Endodermal cell (in vitro differentiated cells): ENCODE measurements at regions not wholly inside any gene's neighbourhood (a gene's known extent, or its start where the extent isn't known, plus 50 kb on each side); places are given as distances from the start of the nearest gene placed in this dataset.

ENCODE experiments used
- DNase-seq: peaks from one replicate; pipeline ENCODE4 v3.0.0-alpha.2; 2017
- H3K27ac ChIP-seq: 2 replicates; pipeline ENCODE4 v1.5.1; 2013; ENCODE audit warnings: mild to moderate bottlenecking, low read depth, low read length, moderate library complexity
- H3K27me3 ChIP-seq: 2 replicates; pipeline ENCODE4 v1.6.1; 2013; ENCODE audit warnings: mild to moderate bottlenecking, low read length, moderate library complexity; ENCODE audit not compliant: insufficient read depth, control insufficient read depth, poor library complexity, severe bottlenecking
- H3K36me3 ChIP-seq: 2 replicates; pipeline ENCODE4 v1.7.0; 2013; ENCODE audit warnings: mild to moderate bottlenecking, low read length, moderate library complexity; ENCODE audit not compliant: control insufficient read depth, insufficient read depth
- H3K4me1 ChIP-seq: one replicate; pipeline ENCODE4 v1.7.0; 2013; ENCODE audit warnings: low read length; ENCODE audit not compliant: control insufficient read depth, insufficient read depth
- H3K4me3 ChIP-seq: 2 replicates; pipeline ENCODE4 v1.5.1; 2013; ENCODE audit warnings: mild to moderate bottlenecking, low read length, moderate library complexity
- H3K9ac ChIP-seq: 2 replicates; pipeline ENCODE4 v1.6.1; 2013; ENCODE audit warnings: mild to moderate bottlenecking, low read length, moderate library complexity; ENCODE audit not compliant: poor library complexity, severe bottlenecking; ENCODE audit errors: extremely low read depth
- H3K9me3 ChIP-seq: 2 replicates; pipeline ENCODE4 v1.6.1; 2013; ENCODE audit warnings: mild to moderate bottlenecking, low read length, moderate library complexity; ENCODE audit not compliant: control insufficient read depth
- H3K27ac Mint-ChIP-seq: 2 replicates; pipeline ENCODE4 v1.8.0; 2020; ENCODE audit warnings: mixed read lengths
- H3K27me3 Mint-ChIP-seq: 2 replicates; pipeline ENCODE4 v1.8.0; 2021; ENCODE audit warnings: mild to moderate bottlenecking, mixed read lengths; ENCODE audit not compliant: insufficient read depth
- H3K36me3 Mint-ChIP-seq: 2 replicates; pipeline ENCODE4 v1.8.0; 2020; ENCODE audit warnings: low read depth, mixed read lengths
- H3K4me1 Mint-ChIP-seq: 2 replicates; pipeline ENCODE4 v1.8.0; 2020; ENCODE audit warnings: mixed read lengths
- H3K4me3 Mint-ChIP-seq: 2 replicates; pipeline ENCODE4 v1.8.0; 2020; ENCODE audit warnings: mild to moderate bottlenecking, moderate library complexity, mixed read lengths
- H3K9me3 Mint-ChIP-seq: 2 replicates; pipeline ENCODE4 v1.8.0; 2020; ENCODE audit warnings: mild to moderate bottlenecking, mixed read lengths
- WGBS, 2 experiments: methylation state at CpG; one replicate each; pipeline versions ENCODE4 v1.1.5 to v1.1.7; 2013; ENCODE audit warnings: missing lambda C conversion rate in 2 of 2, mixed read lengths in 1 of 2; ENCODE audit not compliant: insufficient coverage in 1 of 2, insufficient read length in 1 of 2; 5-methylcytosine and 5-hydroxymethylcytosine counted together
- TF ChIP-seq, protein P1 (sequence below): fragments of 200-600 bp; sonication (generic); conservative IDR thresholded peaks from 2 replicates; pipeline ENCODE4 v1.5.0; 2021; ENCODE audit warnings: antibody characterized with exemption, mild to moderate bottlenecking

DNA sequence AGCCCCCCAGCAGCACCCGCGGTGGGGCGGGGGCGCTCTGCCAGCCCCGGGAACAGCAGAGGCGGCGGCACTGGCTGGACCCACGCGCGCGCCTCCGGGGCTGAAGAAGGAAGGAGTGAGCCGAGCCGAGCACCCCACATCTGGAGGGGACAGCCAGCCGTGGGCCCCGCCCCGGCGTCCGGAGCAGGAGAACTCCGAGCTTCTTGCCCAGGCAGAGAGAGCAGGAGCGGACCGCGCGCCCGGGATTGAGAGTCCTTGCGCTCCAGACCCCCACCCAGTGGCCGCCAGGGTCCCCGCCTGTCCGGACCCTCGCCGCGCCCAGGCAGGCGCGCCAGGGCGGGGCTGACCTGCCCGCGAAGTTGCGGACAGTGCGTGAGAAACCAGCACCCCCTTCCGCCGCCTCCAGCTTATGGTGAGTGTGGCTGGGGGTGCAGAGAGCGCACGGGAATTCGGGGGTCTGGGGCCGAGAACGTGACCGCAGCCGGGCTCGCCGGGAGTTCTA is 921.9 kb upstream of the EEF2KMT start:
- H3K27ac Mint-ChIP-seq, result no peak overlapping the region
- WGBS, 2 experiments, result 0% methylated on average over 11 to 50 of the region's 50 CpGs
- H3K36me3 Mint-ChIP-seq, result no peaks in the 10 kb centered on the region
- no peak overlapping the region for H3K9ac ChIP-seq
- H3K4me3 ChIP-seq, result peak overlapping the region; percentile 77
- peaks cover 3% of the 10 kb centered on the region for H3K4me1 Mint-ChIP-seq
- TF ChIP-seq, protein P1, sequence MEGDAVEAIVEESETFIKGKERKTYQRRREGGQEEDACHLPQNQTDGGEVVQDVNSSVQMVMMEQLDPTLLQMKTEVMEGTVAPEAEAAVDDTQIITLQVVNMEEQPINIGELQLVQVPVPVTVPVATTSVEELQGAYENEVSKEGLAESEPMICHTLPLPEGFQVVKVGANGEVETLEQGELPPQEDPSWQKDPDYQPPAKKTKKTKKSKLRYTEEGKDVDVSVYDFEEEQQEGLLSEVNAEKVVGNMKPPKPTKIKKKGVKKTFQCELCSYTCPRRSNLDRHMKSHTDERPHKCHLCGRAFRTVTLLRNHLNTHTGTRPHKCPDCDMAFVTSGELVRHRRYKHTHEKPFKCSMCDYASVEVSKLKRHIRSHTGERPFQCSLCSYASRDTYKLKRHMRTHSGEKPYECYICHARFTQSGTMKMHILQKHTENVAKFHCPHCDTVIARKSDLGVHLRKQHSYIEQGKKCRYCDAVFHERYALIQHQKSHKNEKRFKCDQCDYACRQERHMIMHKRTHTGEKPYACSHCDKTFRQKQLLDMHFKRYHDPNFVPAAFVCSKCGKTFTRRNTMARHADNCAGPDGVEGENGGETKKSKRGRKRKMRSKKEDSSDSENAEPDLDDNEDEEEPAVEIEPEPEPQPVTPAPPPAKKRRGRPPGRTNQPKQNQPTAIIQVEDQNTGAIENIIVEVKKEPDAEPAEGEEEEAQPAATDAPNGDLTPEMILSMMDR, result peak; percentile 66
- peaks cover 64% of the 10 kb centered on the region for H3K27me3 ChIP-seq
- peak overlapping the region; percentile 60 for H3K4me3 Mint-ChIP-seq
- H3K27me3 Mint-ChIP-seq, result peaks cover 65% of the 10 kb centered on the region
- H3K9me3 Mint-ChIP-seq, result no peaks in the 10 kb centered on the region
- no peaks in the 10 kb centered on the region for H3K36me3 ChIP-seq
- no peak overlapping the region for H3K27ac ChIP-seq
- no peaks in the 10 kb centered on the region for H3K9me3 ChIP-seq
- no peaks in the 10 kb centered on the region for H3K4me1 ChIP-seq
- DNase-seq, result peak; percentile 83

DNA sequence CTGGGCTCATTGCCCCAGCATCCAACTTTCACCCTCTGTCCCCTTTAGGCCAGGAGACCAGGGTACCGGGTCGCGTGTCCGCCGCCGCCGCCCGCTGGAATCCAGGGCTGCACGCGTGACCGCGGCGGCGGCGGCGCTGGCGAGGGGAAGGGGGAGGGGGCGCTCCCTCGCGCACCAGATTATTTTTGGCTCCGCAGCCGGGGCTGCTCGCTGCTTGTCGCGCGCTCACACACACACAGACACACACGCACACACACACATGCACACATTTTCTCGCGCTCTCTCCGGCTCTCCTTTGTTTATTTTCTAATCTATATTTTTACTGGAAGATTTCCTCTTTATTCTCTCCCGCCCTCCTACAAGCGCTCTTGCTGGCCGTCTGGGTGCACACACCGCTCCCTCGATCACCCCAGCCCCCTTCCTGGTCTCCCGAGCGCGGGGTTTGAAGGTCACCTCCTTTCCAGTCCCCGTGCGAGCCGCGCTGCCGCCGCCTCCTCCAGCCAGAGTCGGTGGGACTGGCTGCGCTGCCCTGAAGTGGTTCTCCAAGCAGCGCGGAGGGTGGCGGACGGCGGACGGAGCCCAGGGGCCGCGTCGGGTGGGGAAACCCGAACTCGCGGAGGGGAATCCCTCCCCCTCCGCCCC is 921.4 kb upstream of the EEF2KMT start:
- TF ChIP-seq, protein P1, result no peak
- Histone ChIP-seq H3K4me3 (peak overlapping the region; percentile 77), H3K4me1 (no peaks in the 10 kb centered on the region), H3K9me3 (no peaks in the 10 kb centered on the region), H3K36me3 (no peaks in the 10 kb centered on the region), H3K9ac (no peak overlapping the region), H3K27ac (no peak overlapping the region), H3K27me3 (peaks cover 64% of the 10 kb centered on the region)
- no peaks in the 10 kb centered on the region for H3K9me3 Mint-ChIP-seq
- no peaks in the 10 kb centered on the region for H3K36me3 Mint-ChIP-seq
- no peak overlapping the region for H3K27ac Mint-ChIP-seq
- peak overlapping the region; percentile 60 for H3K4me3 Mint-ChIP-seq
- peaks cover 3% of the 10 kb centered on the region for H3K4me1 Mint-ChIP-seq
- WGBS, 2 experiments, result 0 to 3% methylated on average over 7 to 54 of the region's 59 CpGs
- DNase-seq, result peak; percentile 72
- H3K27me3 Mint-ChIP-seq, result peaks cover 64% of the 10 kb centered on the region

DNA sequence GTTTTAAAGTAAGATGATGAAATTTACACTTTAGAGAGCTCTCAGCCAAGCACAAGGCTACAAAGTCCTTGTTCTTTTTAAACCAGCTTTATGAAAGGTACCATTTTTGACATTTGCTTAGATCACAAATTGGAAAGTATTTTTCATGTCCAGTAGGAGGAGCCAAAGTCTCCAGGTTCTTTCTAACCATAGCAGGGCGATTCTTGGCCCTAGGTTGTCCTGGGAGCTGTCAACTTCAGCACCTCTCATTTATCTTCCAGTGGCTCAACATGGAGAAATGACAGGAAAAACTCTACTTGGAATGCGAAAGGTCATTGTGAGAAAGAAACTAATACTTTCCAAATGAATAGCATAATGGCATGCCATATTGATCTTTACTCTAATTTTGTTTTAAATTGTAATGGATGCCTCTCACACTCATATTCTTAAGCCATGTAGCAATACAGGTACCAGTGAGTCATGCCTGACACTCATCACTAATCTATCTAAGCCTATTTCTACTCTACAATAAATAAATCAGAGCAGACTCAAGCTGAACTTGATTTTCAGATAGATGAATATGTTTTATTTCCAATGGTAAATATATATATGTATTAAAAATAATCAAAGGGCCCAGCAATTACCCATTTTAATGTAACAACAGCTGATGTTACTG is 919.1 kb upstream of the EEF2KMT start:
- TF ChIP-seq, protein P1, result peak; percentile 86
- H3K27ac Mint-ChIP-seq, result no peak overlapping the region
- Histone ChIP-seq H3K4me1 (no peaks in the 10 kb centered on the region), H3K36me3 (no peaks in the 10 kb centered on the region), H3K9ac (no peak overlapping the region), H3K9me3 (no peaks in the 10 kb centered on the region), H3K27ac (no peak overlapping the region), H3K27me3 (peaks cover 49% of the 10 kb centered on the region), H3K4me3 (no peak overlapping the region)
- H3K9me3 Mint-ChIP-seq, result no peaks in the 10 kb centered on the region
- 0 to 11% methylated on average over 1 to 2 of the region's 2 CpGs for WGBS, 2 experiments
- no peaks in the 10 kb centered on the region for H3K36me3 Mint-ChIP-seq
- peak; percentile 69 for DNase-seq
- H3K27me3 Mint-ChIP-seq, result peaks cover 56% of the 10 kb centered on the region
- peaks cover 3% of the 10 kb centered on the region for H3K4me1 Mint-ChIP-seq
- H3K4me3 Mint-ChIP-seq, result no peak overlapping the region
